ENCODE measurements at regions not wholly inside any gene's neighbourhood (a gene's known extent, or its start where the extent isn't known, plus 50 kb on each side); places are given as distances from the start of the nearest gene placed in this dataset.

DNA sequence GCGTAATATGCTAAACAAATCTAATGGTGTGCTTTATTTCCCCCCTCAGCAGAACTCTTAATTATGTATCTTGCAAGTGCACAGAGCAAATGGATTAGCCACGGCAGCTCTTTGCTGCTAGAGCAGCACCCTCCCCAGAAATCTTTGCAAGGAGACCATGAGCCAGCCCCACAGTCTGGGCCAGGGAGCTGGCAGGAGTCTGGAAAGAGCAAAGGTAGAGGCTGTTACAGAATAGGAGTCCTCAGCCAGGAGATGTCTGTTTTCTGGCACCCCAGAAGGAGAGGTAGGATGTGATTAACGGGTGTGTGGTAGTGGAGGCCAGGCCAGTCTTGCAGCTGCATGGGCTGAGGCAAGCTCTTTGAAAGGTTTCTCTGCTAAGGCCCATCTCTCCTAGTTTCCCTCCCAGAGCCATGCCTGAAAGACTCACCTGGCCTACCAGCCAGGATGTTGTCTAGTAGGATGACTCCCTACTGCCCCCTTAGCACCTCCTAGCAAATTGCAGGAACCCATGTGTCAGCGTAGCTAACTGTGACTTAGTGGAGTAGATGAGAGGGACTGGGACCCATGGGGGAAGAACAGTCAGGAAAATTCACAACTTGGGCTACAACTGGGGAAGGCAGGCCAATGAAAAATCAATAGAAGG lies 557.2 kb downstream of the BUD13 start:
- intact Hi-C loops (cut with DNase I) = no loop called here
- DNase-seq (ENCODE audit: low spot score) = no peak
- no peak for ATAC-seq

DNA sequence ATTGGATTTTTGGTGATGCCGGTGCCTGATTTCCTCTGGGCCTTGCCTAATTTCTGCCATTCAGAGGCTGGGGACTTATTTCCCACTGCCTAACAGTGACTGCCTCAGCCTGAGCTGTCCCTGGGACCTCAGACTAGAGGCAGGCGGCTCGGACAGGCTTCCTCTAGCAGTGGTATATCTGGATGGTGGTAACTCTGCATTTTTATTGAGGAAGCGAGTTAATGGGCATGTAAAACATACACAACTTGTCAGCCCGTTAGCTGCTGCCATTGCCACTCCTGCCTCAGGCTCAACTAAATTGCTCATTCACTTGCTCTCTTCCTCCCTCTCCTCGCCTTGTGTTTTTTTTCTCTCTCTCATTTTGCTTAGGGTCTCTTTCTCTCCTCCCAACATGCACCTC lies 561.6 kb downstream of the BUD13 start:
- ATAC-seq (no peak), DNase-seq (ENCODE audit: low spot score) (no peak)
- intact Hi-C loops (cut with DNase I) = no loop called here

DNA sequence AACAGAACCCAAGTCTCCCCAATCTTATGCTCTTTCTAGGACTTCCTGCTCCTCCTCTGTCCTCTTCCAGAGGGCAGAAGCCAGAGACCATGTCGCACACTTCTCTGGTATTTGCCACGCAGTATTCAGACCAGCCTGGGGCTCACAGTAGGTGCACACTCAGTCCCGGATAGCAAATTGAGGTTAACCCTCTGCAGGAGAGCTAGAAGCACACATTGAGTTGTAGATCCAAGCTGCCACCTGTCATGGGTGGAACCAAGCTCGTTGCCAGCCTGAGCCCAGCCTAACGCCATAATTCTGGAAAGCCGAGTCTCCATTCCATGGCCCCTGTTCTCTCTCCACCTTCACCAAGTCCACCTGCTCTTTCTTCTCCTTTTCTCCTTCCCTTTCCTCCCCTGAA lies 562.1 kb downstream of the BUD13 start:
- ATAC-seq (no peak), DNase-seq (ENCODE audit: low spot score) (no peak)
- intact Hi-C loops (cut with DNase I) = no loop called here

GRCh38 chr11:116209255-116209654 lies 563.5 kb downstream of the BUD13 start:
- DNase-seq (ENCODE audit: low spot score) = no peak
- no peak for ATAC-seq
- intact Hi-C loops (cut with DNase I) = no loop called here

DNA sequence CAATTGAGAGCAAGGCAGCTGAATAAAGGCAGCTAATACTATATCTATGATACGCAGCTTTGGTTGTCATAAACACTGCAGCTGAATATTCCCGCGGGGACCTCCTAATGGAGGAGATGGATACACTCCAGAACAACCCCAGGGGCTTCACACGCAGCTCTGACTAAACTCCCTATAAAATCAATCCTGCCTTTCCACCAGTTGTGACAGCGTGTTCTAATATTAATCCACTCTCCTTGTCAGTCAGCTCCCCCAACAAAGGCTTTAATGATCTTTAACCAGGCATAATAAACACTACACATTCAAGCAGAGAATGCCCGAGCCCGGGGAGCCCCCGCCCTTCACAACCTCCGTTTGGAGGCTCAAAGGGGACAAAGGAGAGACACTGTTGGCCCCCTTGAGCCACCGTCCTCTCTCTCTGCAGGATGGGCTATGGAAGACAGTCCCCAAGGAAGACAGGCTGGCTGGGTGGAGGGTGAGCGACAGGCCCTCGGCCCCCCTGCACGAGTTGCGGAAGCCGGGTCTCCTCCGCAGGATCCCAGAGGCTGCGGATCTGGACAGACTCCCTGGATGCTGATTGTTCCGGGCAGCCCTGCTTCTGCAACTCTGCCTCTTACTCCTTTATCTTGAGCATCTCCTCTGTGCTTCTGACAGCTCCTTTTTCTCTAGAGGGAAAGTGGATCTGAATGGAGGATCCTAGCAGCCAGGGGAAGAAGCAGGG lies 565.2 kb downstream of the BUD13 start:
- no peak for DNase-seq (ENCODE audit: low spot score)
- intact Hi-C loops (cut with DNase I) = no loop called here
- no peak for ATAC-seq

GRCh38 chr11:116207019-116207418 lies 565.8 kb downstream of the BUD13 start:
- no peak for ATAC-seq
- DNase-seq (ENCODE audit: low spot score) = no peak
- intact Hi-C loops (cut with DNase I) = no loop called here

GRCh38 chr11:116202922-116203321 lies 569.9 kb downstream of the BUD13 start:
- ATAC-seq = no peak
- DNase-seq (ENCODE audit: low spot score) = peak; percentile 22
- intact Hi-C loops (cut with DNase I) = no loop called here

- no peak for DNase-seq (ENCODE audit: low spot score)
- intact Hi-C loops (cut with DNase I) = no loop called here
- no peak for ATAC-seq
These were observed 572.2 kb downstream of the BUD13 start for GRCh38 chr11:116200564-116200963.

GRCh38 chr11:116199182-116199581 lies 573.6 kb downstream of the BUD13 start:
- intact Hi-C loops (cut with DNase I) = no loop called here
- ATAC-seq (no peak), DNase-seq (ENCODE audit: low spot score) (no peak)

GRCh38 chr11:116194156-116194904 lies 578.5 kb downstream of the BUD13 start:
- ATAC-seq = no peak
- intact Hi-C loops (cut with DNase I) = no loop called here
- DNase-seq (ENCODE audit: low spot score) = no peak

DNA sequence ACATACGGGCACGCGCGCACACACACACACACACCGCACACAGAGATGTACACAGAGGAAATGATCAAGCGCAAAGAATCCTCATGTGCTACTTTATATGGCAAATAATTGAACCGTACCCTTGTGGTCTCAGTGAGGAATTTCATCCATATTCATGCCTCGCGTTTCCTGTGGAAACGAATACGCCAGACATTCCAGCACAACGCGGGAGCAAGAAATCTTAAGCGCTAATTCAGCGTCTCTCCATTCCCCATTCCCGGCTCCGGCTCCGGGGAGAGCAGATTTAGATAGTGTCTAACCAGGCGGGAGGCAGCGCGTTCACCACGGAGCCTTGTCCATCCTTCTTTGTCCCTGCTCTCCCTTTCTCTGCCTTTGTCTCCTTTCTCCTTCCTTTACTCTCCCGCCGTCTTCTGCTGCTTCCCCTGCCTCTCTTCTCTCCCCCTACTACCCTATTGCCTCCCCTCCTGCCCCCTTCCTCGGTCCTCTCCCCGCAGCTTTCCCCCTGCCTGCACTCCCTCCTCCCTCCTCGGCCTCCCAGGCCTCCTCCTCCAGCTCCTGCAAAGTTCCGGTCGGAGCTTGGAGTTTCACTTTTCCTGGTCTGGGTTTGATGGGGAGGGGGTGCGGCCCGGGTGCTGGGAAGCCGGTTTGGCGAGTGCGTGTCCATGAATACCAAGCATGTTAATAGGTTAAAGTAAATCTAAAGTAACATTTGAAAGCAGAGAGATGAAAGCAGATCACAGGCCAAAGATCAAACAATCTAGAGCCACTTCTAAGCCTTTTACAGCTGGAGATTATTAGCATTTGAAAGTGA lies 579.3 kb downstream of the BUD13 start:
- intact Hi-C loops (cut with DNase I) = no loop called here
- ATAC-seq (peak; percentile 78), DNase-seq (ENCODE audit: low spot score) (no peak)

- intact Hi-C loops (cut with DNase I) = no loop called here
- DNase-seq (ENCODE audit: low spot score) (no peak), ATAC-seq (peak; percentile 9)
These were observed 580.1 kb downstream of the BUD13 start for GRCh38 chr11:116192509-116193210.

GRCh38 chr11:116190861-116191260 lies 581.9 kb downstream of the BUD13 start:
- ATAC-seq (no peak), DNase-seq (ENCODE audit: low spot score) (no peak)
- intact Hi-C loops (cut with DNase I) = no loop called here

DNA sequence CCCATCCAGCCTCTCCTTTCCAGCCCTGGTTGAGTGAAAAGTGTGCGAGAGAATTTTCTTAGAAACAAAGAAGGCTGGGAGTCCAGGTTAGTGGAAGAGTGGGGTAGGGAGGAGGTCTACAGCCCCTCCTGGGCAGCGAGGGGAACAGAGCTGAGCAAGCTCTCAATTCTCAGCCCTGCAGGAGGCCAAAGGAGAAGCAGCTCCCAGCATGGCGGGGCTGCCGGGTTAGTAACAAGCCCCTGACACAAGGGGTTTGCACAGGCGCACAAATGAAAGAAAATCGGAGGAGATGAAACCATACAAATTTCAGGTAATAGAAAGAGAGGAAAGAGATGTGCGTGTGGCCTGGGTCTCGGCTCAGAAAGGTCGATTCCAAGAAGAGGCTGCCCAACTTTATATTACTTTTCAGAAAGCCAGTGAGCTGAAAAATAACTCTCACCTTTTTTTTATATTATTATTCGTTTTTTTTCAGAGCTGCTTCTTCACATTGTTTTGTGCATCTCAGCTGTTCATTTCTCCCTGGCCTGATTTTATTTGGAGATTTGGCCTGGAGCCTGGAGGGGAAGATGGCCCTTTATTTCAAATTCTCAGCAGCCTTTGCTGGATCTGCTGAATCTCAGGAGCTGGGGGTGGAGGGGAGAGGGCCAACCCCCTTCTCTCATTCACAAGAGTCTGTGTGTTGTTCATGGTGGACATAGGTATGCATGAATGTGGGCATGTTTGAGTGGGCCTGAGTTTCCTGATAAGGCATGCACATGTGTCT lies 583.2 kb downstream of the BUD13 start:
- intact Hi-C loops (cut with DNase I) = no loop called here
- DNase-seq (ENCODE audit: low spot score) = no peak
- ATAC-seq = no peak

DNA sequence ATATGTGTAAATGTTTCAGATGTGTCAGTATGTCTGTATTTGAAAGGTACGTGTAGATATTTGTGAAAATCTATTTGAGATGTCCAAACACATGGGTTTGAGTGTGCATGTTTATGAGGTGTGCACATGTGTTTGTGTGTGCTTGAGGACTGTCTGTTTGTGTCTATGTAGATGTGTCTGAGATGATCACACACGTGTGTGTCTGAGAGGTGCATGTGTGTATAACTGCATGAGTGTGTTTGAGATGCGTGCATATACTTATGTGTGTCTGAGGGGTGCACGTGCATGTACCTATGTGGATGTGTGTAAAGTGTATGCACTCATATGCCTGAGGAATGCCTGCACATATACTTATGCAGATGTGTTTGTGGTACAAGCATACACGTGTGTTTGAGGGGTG lies 584.4 kb downstream of the BUD13 start:
- ATAC-seq (no peak), DNase-seq (ENCODE audit: low spot score) (no peak)
- intact Hi-C loops (cut with DNase I) = no loop called here

GRCh38 chr11:116187026-116187425 lies 585.8 kb downstream of the BUD13 start:
- intact Hi-C loops (cut with DNase I) = no loop called here
- ATAC-seq (no peak), DNase-seq (ENCODE audit: low spot score) (no peak)

DNA sequence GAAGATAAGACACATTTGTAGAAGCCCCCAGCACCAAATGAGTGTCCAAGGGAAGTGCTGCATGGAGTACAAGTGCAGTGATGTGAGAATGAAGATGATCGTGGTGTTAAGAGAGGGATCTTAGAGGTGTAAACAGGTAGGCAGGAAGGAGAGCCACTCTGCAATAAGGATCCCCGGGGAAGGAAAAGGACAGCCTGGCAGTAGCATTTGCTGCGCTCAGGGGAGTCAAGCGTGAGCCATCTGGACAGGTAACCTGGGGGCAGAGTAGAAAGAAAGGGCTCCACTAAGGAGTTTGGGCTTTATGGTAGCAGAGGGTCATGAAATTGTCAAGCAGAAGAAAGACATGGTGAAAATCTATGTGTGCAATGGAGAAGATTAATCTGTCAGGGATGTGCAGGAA lies 587.2 kb downstream of the BUD13 start:
- intact Hi-C loops (cut with DNase I) = no loop called here
- no peak for ATAC-seq
- no peak for DNase-seq (ENCODE audit: low spot score)

DNA sequence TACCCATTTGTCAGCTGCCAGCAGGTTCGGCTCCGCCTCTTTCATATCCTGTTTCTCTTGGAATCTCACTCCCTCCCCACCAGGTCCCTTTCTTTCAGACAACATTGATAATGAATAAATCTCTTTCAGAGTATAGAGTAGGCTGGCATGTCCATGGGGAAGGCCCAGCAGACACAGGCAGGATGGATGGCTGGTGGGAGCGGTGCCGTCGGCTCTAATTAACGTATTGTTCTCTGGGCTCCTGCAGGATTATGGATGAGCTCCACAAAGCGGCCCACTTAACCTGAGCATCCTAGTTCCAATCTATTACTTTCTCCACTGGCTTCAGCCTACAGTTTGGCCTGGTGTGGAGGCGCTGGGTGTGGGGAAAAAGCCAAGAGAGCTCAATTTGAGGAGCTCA lies 588.0 kb downstream of the BUD13 start:
- ATAC-seq (no peak), DNase-seq (ENCODE audit: low spot score) (no peak)
- intact Hi-C loops (cut with DNase I) = no loop called here

Measured in sciatic nerve (tissue), 2 donors.